H1 (cell line): ENCODE measurements at regions not wholly inside any gene's neighbourhood (a gene's known extent, or its start where the extent isn't known, plus 50 kb on each side); places are given as distances from the start of the nearest gene placed in this dataset.

Experiments used
- CTCF ChIA-PET: fragments of 300-600 bp; sonication (Branson Sonifier 250); formaldehyde crosslinking; loops from one replicate; lab custom pipeline; 2021; ENCODE audit not compliant: partially characterized antibody; lab: Charles Lee
- POLR2A ChIA-PET: fragments of 300-600 bp; sonication (Branson Sonifier 250); formaldehyde crosslinking; loops from one replicate; lab custom pipeline; 2021; ENCODE audit warnings: inconsistent platforms; ENCODE audit not compliant: partially characterized antibody; lab: Charles Lee
- DNase-seq, 2 experiments: peaks; one replicate each; pipeline versions ENCODE4 v3.0.0 to v3.0.0-alpha.2; 2010 to 2022; ENCODE audit warnings: low spot score in 2 of 2, low read depth in 1 of 2, mixed read lengths in 1 of 2
- FAIRE-seq: peaks from 2 replicates; lab custom pipeline; 2011; peaks lifted over from hg19 to GRCh38; lab: Jason Lieb, UNC
- H2AFZ ChIP-seq: 2 replicates; pipeline ENCODE4 v1.8.1; 2012; ENCODE audit warnings: low read length, inconsistent platforms
- H2AK5ac ChIP-seq: 2 replicates; pipeline ENCODE4 v1.6.1; 2013; ENCODE audit warnings: low read depth, low read length
- H2BK120ac ChIP-seq: replicated peaks from 2 replicates; pipeline ENCODE3; 2013; ENCODE audit warnings: low read depth, low read length, inconsistent platforms
- H2BK12ac ChIP-seq: 2 replicates; pipeline ENCODE4 v1.6.1; 2013; ENCODE audit warnings: low read depth, low read length
- H2BK15ac ChIP-seq: 2 replicates; pipeline ENCODE4 v1.6.1; 2013; ENCODE audit warnings: low read length
- H2BK20ac ChIP-seq: 2 replicates; pipeline ENCODE4 v1.6.1; 2013; ENCODE audit warnings: low read length
- H2BK5ac ChIP-seq: 2 replicates; pipeline ENCODE4 v1.6.1; 2013; ENCODE audit warnings: low read depth, low read length
- H3K14ac ChIP-seq: 2 replicates; pipeline ENCODE4 v1.6.1; 2013; ENCODE audit warnings: inconsistent platforms; ENCODE audit not compliant: insufficient read length
- H3K18ac ChIP-seq: 2 replicates; pipeline ENCODE4 v1.6.1; 2013; ENCODE audit warnings: low read length; ENCODE audit errors: extremely low read depth
- H3K23ac ChIP-seq: 2 replicates; pipeline ENCODE4 v1.6.1; 2013; ENCODE audit warnings: inconsistent platforms; ENCODE audit not compliant: insufficient read length
- H3K23me2 ChIP-seq: 2 replicates; pipeline ENCODE4 v1.6.1; 2013; ENCODE audit warnings: low read depth, low read length
- H3K27ac ChIP-seq: 2 replicates; pipeline ENCODE4 v1.6.1; 2011; ENCODE audit warnings: low read depth, low read length, inconsistent platforms
- H3K27me3 ChIP-seq, 4 experiments: replicated peaks in 1 of 4; 1 replicate in 1 of 4; 2 replicates in 3 of 4; pipeline versions ENCODE4 v1.6.1 to v1.8.1; 2011 to 2013; ENCODE audit warnings: low read length in 3 of 4, mild to moderate bottlenecking in 3 of 4, inconsistent platforms in 2 of 4, mixed read lengths in 2 of 4, moderate library complexity in 1 of 4; ENCODE audit not compliant: control insufficient read depth in 3 of 4, insufficient read depth in 3 of 4; ENCODE audit errors: extremely low read depth in 1 of 4
- H3K36me3 ChIP-seq, 4 experiments: 2 replicates each; pipeline versions ENCODE4 v1.6.1 to v1.8.1; 2011 to 2013; ENCODE audit warnings: mild to moderate bottlenecking in 4 of 4, low read length in 3 of 4, moderate library complexity in 2 of 4, control low read depth in 1 of 4, inconsistent platforms in 1 of 4; ENCODE audit not compliant: insufficient read depth in 4 of 4, control insufficient read depth in 2 of 4
- H3K4ac ChIP-seq: replicated peaks from 2 replicates; pipeline ENCODE3; 2013; ENCODE audit warnings: low read length, low read depth, mixed read lengths, inconsistent platforms; ENCODE audit not compliant: insufficient read length
- H3K4me1 ChIP-seq, 4 experiments: replicated peaks in 1 of 4; 1 replicate in 1 of 4; 2 replicates in 3 of 4; pipeline versions ENCODE4 v1.6.1 to v1.8.1; 2011 to 2013; ENCODE audit warnings: low read length in 3 of 4, inconsistent platforms in 2 of 4, mixed read lengths in 1 of 4; ENCODE audit not compliant: insufficient read depth in 4 of 4, control insufficient read depth in 3 of 4
- H3K4me2 ChIP-seq, 2 experiments: 2 replicates each; pipeline versions ENCODE4 v1.6.1 to v1.8.1; 2011 to 2013; ENCODE audit warnings: low read depth in 2 of 2, low read length in 2 of 2, control low read depth in 1 of 2, inconsistent platforms in 1 of 2, mild to moderate bottlenecking in 1 of 2; ENCODE audit not compliant: insufficient read depth in 1 of 2
- H3K4me3 ChIP-seq, 4 experiments: fragments of 200-600, 300-600 bp in 1 of 4; sonication (generic), shearing (Covaris generic), sonication (Bioruptor Twin) in 1 of 4; 2 replicates each; pipeline versions ENCODE4 v1.5.1 to v1.8.1; 2011 to 2016; ENCODE audit warnings: low read length in 4 of 4, low read depth in 3 of 4, control low read depth in 2 of 4, inconsistent platforms in 2 of 4, mild to moderate bottlenecking in 2 of 4, mixed read lengths in 1 of 4, moderate library complexity in 1 of 4; ENCODE audit not compliant: insufficient read depth in 2 of 4; ENCODE audit errors: extremely low read depth in 1 of 4
- H3K56ac ChIP-seq: replicated peaks from 2 replicates; pipeline ENCODE3; 2013; ENCODE audit warnings: low read depth, mild to moderate bottlenecking, mixed read lengths, low read length, inconsistent platforms; ENCODE audit not compliant: insufficient read length
- H3K79me1 ChIP-seq: 2 replicates; pipeline ENCODE4 v1.6.1; 2013; ENCODE audit warnings: low read depth, low read length, control low read depth
- H3K79me2 ChIP-seq, 2 experiments: 2 replicates each; pipeline versions ENCODE4 v1.6.1 to v1.8.1; 2012 to 2013; ENCODE audit warnings: low read length in 2 of 2, mild to moderate bottlenecking in 2 of 2, inconsistent platforms in 1 of 2; ENCODE audit not compliant: insufficient read depth in 2 of 2, control insufficient read depth in 1 of 2
- H3K9ac ChIP-seq, 4 experiments: replicated peaks in 1 of 4; 1 replicate in 1 of 4; 2 replicates in 3 of 4; pipeline versions ENCODE4 v1.6.1 to v1.8.1; 2011 to 2013; ENCODE audit warnings: low read depth in 3 of 4, low read length in 3 of 4, control low read depth in 2 of 4, mild to moderate bottlenecking in 2 of 4, moderate library complexity in 2 of 4, inconsistent platforms in 1 of 4; ENCODE audit errors: extremely low read depth in 1 of 4
- H3K9me3 ChIP-seq, 2 experiments: 2 replicates each; pipeline versions ENCODE4 v1.6.1 to v1.8.1; 2012 to 2013; ENCODE audit warnings: mild to moderate bottlenecking in 2 of 2, moderate library complexity in 2 of 2, control low read depth in 1 of 2, inconsistent platforms in 1 of 2, low read depth in 1 of 2, low read length in 1 of 2, mixed read lengths in 1 of 2; ENCODE audit not compliant: insufficient read depth in 2 of 2
- H4K20me1 ChIP-seq, 2 experiments: replicated peaks in 1 of 2; 2 replicates each; pipeline versions ENCODE3 to v1.8.1; 2011 to 2013; ENCODE audit warnings: inconsistent platforms in 2 of 2, low read length in 2 of 2, mild to moderate bottlenecking in 1 of 2; ENCODE audit not compliant: insufficient read depth in 2 of 2, control insufficient read depth in 1 of 2
- H4K5ac ChIP-seq: 2 replicates; pipeline ENCODE4 v1.6.1; 2013; ENCODE audit warnings: low read length, low read depth, mixed read lengths, inconsistent platforms; ENCODE audit not compliant: insufficient read length
- H4K8ac ChIP-seq: 2 replicates; pipeline ENCODE4 v1.8.0; 2013; ENCODE audit warnings: mild to moderate bottlenecking, moderate library complexity, low read length, inconsistent platforms; ENCODE audit not compliant: insufficient read depth; ENCODE audit errors: extremely low read depth
- H4K91ac ChIP-seq: replicated peaks from 2 replicates; pipeline ENCODE3; 2013; ENCODE audit warnings: low read length, mixed read lengths, inconsistent platforms; ENCODE audit not compliant: insufficient read length
- ASH2L ChIP-seq: fragments of 200-600, 300-600 bp; sonication (generic); IDR thresholded peaks from one replicate; pipeline ENCODE4 v1.7.1; 2017; ENCODE audit warnings: low read length
- ATF3 ChIP-seq: IDR thresholded peaks from 2 replicates; pipeline ENCODE4 v1.6.1; 2011; ENCODE audit warnings: low read depth, mild to moderate bottlenecking, low read length; ENCODE audit not compliant: insufficient read depth
- PHF8 ChIP-seq: fragments of 200-600 bp; sonication (generic); conservative IDR thresholded peaks from 2 replicates; pipeline ENCODE4 v1.7.1; 2012; ENCODE audit warnings: low read depth, mild to moderate bottlenecking, inconsistent platforms, low read length, moderate library complexity
- RFX5 ChIP-seq: IDR thresholded peaks from 2 replicates; pipeline ENCODE4 v1.6.1; 2011; ENCODE audit warnings: low read depth, low read length, improper control_type of control experiment, borderline replicate concordance
- SIN3A ChIP-seq, 2 experiments: IDR thresholded peaks in 1 of 2; conservative IDR thresholded peaks in 1 of 2; 2 replicates each; pipeline ENCODE4 v1.6.1; 2011 to 2012; ENCODE audit warnings: low read length in 2 of 2, improper control_type of control experiment in 1 of 2, low read depth in 1 of 2, mild to moderate bottlenecking in 1 of 2
- SIX5 ChIP-seq: IDR thresholded peaks from 2 replicates; pipeline ENCODE4 v1.6.1; 2011; ENCODE audit warnings: mild to moderate bottlenecking, low read depth, low read length
- SP4 ChIP-seq: IDR thresholded peaks from 2 replicates; pipeline ENCODE4 v1.6.1; 2012; ENCODE audit warnings: low read length, inconsistent platforms
- SRF ChIP-seq: IDR thresholded peaks from 2 replicates; pipeline ENCODE4 v1.6.1; 2011; ENCODE audit warnings: mild to moderate bottlenecking, low read depth, low read length, moderate library complexity
- TBP ChIP-seq: IDR thresholded peaks from 2 replicates; pipeline ENCODE4 v1.6.1; 2011; ENCODE audit warnings: low read depth, low read length, improper control_type of control experiment
- WGBS, 2 experiments: shearing (Covaris generic) in 1 of 2; methylation state at CpG; one replicate each; pipeline versions ENCODE4 v1.1.6 to v1.1.7; 2013 to 2015; ENCODE audit warnings: low lambda C conversion rate in 2 of 2, mixed read lengths in 2 of 2, inconsistent platforms in 1 of 2, low coverage in 1 of 2, missing lambda C conversion rate in 1 of 2; ENCODE audit not compliant: insufficient replicate concordance in 2 of 2, insufficient coverage in 1 of 2, insufficient read length in 1 of 2; ENCODE audit errors: extremely low coverage in 1 of 2, missing lambda C conversion rate in 1 of 2; 5-methylcytosine and 5-hydroxymethylcytosine counted together

DNA sequence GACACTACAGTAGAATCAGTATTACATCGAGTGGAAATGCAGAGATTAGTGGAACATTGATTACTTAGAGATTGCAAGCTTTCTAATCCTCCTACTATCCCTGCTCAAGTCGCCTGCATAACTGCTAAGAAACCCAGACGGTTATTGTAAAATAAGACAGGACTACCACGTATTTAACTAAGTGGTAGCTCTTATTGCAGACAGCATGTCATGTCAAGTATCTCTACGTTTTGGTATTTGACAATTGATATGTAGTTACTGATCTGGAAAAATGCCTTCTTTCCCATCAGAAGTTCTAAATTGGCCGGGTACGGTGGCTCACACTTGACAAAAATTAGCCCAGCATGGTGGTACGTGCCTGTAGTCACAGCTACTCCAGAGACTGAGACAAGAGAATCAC is 404.1 kb downstream of the CBLN2 start:
- Histone ChIP-seq H2BK20ac (no peak overlapping the region), H3K9ac (no peak overlapping the region), H3K23ac (no peak overlapping the region), H3K27me3 (no peaks in the 10 kb centered on the region), H3K36me3 (no peaks in the 10 kb centered on the region), H2BK12ac (no peak overlapping the region), H2AFZ (no peak overlapping the region), H3K27ac (no peak overlapping the region), H4K8ac (no peak overlapping the region), H2BK5ac (no peak overlapping the region), H3K23me2 (no peaks in the 10 kb centered on the region), H2AK5ac (no peak overlapping the region), H3K79me2 (no peaks in the 10 kb centered on the region), H3K4me2 (no peak overlapping the region), H3K79me1 (no peaks in the 10 kb centered on the region), H3K4me1 (no peaks in the 10 kb centered on the region), H3K14ac (no peak overlapping the region), H3K4ac (no peak overlapping the region), H4K91ac (no peak overlapping the region), H4K20me1 (no peaks in the 10 kb centered on the region), H3K9me3 (peaks cover 29 to 44% of the 10 kb centered on the region in 2 experiments), H3K18ac (no peak overlapping the region), H2BK120ac (no peak overlapping the region), H4K5ac (no peak overlapping the region), H2BK15ac (no peak overlapping the region), H3K4me3 (no peak overlapping the region), H3K56ac (no peak overlapping the region)
- DNase-seq = no peak
- FAIRE-seq = no peak
- ChIA-PET CTCF (no interaction called here), POLR2A (interaction anchor here (0.6 kb wide), 1 partner anchor 84 kb away, joined by 3 read pairs; no protein-coding TSS in a partner anchor)
- 71% methylated on average over 8 of the region's 8 CpGs; no CpG with 5 or more reads in 1 of the 2 experiments for WGBS, 2 experiments
- no peak for TF ChIP-seq RFX5
- no peak for TF ChIP-seq SP4
- no peak for TF ChIP-seq SIX5
- TF ChIP-seq ASH2L = no peak
- TF ChIP-seq SRF = no peak
- no peak for TF ChIP-seq PHF8
- TF ChIP-seq TBP = no peak
- no peak for TF ChIP-seq ATF3
- no peak for TF ChIP-seq SIN3A (conservative IDR thresholded peaks at IDR 0.05 in 1 of 2, IDR thresholded peaks at IDR 0.05 in 1 of 2; ENCODE audit: low read depth in 1 of 2, low read length in 2 of 2)
